ENCODE measurements at regions not wholly inside any gene's neighbourhood (a gene's known extent, or its start where the extent isn't known, plus 50 kb on each side); places are given as distances from the start of the nearest gene placed in this dataset.

DNA sequence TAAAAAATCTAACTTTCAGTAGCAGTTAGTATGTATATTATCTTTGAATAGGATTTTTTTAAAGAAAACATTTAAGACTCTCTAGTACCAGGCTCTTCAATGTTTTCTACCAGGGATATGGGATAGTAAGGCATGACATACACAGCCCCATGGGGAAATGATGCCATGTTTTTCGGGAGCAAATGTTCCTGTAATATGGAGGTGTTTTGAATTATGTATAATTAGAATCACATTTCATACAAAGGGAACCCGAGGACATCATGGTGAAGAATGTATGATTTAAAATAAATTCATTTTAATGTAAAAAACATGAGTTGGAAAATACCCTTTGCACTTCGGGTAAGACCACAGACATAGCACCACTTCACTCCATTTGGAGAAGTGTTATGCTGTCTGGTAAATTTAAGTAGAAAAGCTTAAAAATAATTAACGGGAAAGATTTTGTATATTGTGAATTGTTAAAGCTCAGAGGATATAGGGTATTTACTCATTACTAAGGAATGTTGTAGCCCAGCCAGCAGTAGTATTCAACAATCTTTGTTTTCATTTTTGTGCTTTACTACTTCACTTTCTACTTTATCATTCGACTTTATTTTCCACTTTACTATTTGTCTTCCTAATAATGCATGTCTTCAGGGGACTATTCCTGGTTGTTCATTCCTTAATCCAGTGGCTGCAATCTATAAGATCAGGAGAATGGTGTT is 2050.7 kb downstream of the ARAP2 start:
- ChIA-PET CTCF (interaction anchor here (1.1 kb wide), 1 partner anchor 470 kb away, joined by 3 read pairs; no protein-coding TSS in a partner anchor), POLR2A (interaction anchor here (1.4 kb wide), 1 partner anchor 9 kb away, joined by 3 read pairs; no protein-coding TSS in a partner anchor)
- no TSS peak for BruUV-seq (replicated peaks)
- H3K4me1 Mint-ChIP-seq (ENCODE audit: insufficient read depth, unreplicated experiment), result peaks cover 10% of the 10 kb centered on the region
- TF ChIP-seq, protein P1, sequence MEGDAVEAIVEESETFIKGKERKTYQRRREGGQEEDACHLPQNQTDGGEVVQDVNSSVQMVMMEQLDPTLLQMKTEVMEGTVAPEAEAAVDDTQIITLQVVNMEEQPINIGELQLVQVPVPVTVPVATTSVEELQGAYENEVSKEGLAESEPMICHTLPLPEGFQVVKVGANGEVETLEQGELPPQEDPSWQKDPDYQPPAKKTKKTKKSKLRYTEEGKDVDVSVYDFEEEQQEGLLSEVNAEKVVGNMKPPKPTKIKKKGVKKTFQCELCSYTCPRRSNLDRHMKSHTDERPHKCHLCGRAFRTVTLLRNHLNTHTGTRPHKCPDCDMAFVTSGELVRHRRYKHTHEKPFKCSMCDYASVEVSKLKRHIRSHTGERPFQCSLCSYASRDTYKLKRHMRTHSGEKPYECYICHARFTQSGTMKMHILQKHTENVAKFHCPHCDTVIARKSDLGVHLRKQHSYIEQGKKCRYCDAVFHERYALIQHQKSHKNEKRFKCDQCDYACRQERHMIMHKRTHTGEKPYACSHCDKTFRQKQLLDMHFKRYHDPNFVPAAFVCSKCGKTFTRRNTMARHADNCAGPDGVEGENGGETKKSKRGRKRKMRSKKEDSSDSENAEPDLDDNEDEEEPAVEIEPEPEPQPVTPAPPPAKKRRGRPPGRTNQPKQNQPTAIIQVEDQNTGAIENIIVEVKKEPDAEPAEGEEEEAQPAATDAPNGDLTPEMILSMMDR (IDR thresholded peaks at IDR 0.05; ENCODE audit: unreplicated experiment), result no peak
- peak overlapping the region; percentile 70 for H3K27ac Mint-ChIP-seq (ENCODE audit: low read depth, unreplicated experiment)
- H3K27me3 Mint-ChIP-seq (ENCODE audit: insufficient read depth, unreplicated experiment), result no peaks in the 10 kb centered on the region
- intact Hi-C loops (cut with micrococcal nuclease), result no loop called here
- no peaks in the 10 kb centered on the region for H3K36me3 Mint-ChIP-seq (ENCODE audit: insufficient read depth, unreplicated experiment)
- peak; percentile 16 for DNase-seq (ENCODE audit: unreplicated experiment)
- peak overlapping the region; percentile 35 for H3K4me3 Mint-ChIP-seq (ENCODE audit: unreplicated experiment)
- no peaks in the 10 kb centered on the region for H3K9me3 Mint-ChIP-seq (ENCODE audit: unreplicated experiment)

DNA sequence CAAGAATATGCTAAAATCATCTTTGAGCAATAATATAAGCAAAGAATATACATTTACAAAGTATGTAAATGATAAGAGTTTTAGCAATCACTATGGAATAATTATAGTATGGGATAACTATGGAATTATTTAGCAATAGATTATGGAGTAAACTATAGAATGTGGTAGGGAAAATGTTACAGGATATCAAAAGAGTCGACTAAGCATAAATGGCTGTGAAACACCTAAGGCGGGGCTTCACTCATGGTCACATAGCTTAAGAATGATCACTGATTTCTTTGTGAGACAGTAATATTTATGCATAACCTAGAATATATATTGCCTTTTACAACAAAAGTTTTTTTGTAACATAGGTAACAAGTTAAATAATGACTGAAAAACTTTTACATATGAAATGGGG is 2049.7 kb downstream of the ARAP2 start:
- no TSS peak for BruUV-seq (replicated peaks)
- intact Hi-C loops (cut with micrococcal nuclease), result no loop called here
- DNase-seq (ENCODE audit: unreplicated experiment), result no peak
- POLR2A ChIA-PET, result interaction anchor here (1.4 kb wide), 1 partner anchor 10 kb away, joined by 3 read pairs; no protein-coding TSS in a partner anchor
- TF ChIP-seq, protein P1 (IDR thresholded peaks at IDR 0.05; ENCODE audit: unreplicated experiment), result no peak
- Mint-ChIP-seq H3K4me3 (ENCODE audit: unreplicated experiment) (no peak overlapping the region), H3K9me3 (ENCODE audit: unreplicated experiment) (no peaks in the 10 kb centered on the region), H3K27ac (ENCODE audit: low read depth, unreplicated experiment) (peak overlapping the region; percentile 70), H3K36me3 (ENCODE audit: insufficient read depth, unreplicated experiment) (no peaks in the 10 kb centered on the region), H3K27me3 (ENCODE audit: insufficient read depth, unreplicated experiment) (no peaks in the 10 kb centered on the region), H3K4me1 (ENCODE audit: insufficient read depth, unreplicated experiment) (peaks cover 10% of the 10 kb centered on the region)
- CTCF ChIA-PET, result interaction anchor here (1.1 kb wide), 1 partner anchor 471 kb away, joined by 3 read pairs; no protein-coding TSS in a partner anchor

DNA sequence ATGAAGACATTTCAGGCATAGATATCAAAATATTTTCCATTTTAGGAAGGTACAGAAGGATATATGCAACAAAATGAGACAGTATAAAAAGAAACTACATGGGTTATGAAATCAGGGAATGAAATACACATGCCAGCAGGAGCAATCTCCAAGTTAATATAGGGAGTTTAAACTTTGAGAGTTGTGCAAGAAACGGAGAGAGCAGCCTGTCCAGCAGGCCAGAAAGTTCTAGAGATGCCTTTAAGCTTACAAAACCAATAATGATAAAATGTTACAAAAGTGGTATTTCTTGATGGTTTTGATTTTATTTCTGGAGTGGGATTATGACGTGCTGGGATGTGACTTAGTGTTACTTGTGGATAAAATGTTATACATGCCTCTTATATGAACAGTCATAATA is 2047.9 kb downstream of the ARAP2 start:
- H3K9me3 Mint-ChIP-seq (ENCODE audit: unreplicated experiment), result peaks cover 3% of the 10 kb centered on the region
- peak overlapping the region; percentile 16 for H3K27ac Mint-ChIP-seq (ENCODE audit: low read depth, unreplicated experiment)
- intact Hi-C loops (cut with micrococcal nuclease), result no loop called here
- POLR2A ChIA-PET, result no interaction called here
- no peaks in the 10 kb centered on the region for H3K36me3 Mint-ChIP-seq (ENCODE audit: insufficient read depth, unreplicated experiment)
- H3K27me3 Mint-ChIP-seq (ENCODE audit: insufficient read depth, unreplicated experiment), result no peaks in the 10 kb centered on the region
- BruUV-seq (replicated peaks), result no TSS peak
- TF ChIP-seq, protein P1 (IDR thresholded peaks at IDR 0.05; ENCODE audit: unreplicated experiment), result no peak
- CTCF ChIA-PET, result interaction anchor here (0.6 kb wide), 1 partner anchor 102 kb away, joined by 3 read pairs; no protein-coding TSS in a partner anchor
- no peak for DNase-seq (ENCODE audit: unreplicated experiment)
- no peak overlapping the region for H3K4me3 Mint-ChIP-seq (ENCODE audit: unreplicated experiment)
- H3K4me1 Mint-ChIP-seq (ENCODE audit: insufficient read depth, unreplicated experiment), result peaks cover 10% of the 10 kb centered on the region

DNA sequence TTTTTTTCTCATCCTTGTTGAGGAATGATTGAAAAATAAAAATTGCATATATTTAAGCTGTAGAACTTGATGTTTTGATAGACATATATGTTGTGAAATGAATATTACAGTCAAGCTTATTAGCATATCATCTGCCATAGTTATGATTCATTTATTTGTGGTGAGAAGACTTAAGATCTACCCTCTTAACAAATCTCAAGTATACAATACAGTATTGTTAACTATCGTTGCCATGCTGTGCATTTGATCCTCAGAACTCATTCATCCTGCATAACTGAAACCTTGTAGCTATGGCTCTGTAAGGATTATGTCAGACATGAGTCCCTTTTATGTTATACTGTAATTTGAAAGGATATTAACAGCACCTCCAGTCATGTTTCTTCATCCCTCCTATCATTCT is 2045.3 kb downstream of the ARAP2 start:
- no peak for DNase-seq (ENCODE audit: unreplicated experiment)
- ChIA-PET POLR2A (interaction anchor here (0.6 kb wide), 1 partner anchor 36 kb away, joined by 3 read pairs; no protein-coding TSS in a partner anchor), CTCF (interaction anchor here (0.6 kb wide), 1 partner anchor 133 kb away, joined by 4 read pairs; no protein-coding TSS in a partner anchor)
- no peak overlapping the region for H3K4me3 Mint-ChIP-seq (ENCODE audit: unreplicated experiment)
- BruUV-seq (replicated peaks), result no TSS peak
- TF ChIP-seq, protein P1 (IDR thresholded peaks at IDR 0.05; ENCODE audit: unreplicated experiment), result no peak
- H3K4me1 Mint-ChIP-seq (ENCODE audit: insufficient read depth, unreplicated experiment), result peaks cover 4% of the 10 kb centered on the region
- H3K27me3 Mint-ChIP-seq (ENCODE audit: insufficient read depth, unreplicated experiment), result no peaks in the 10 kb centered on the region
- peaks cover 8% of the 10 kb centered on the region for H3K9me3 Mint-ChIP-seq (ENCODE audit: unreplicated experiment)
- intact Hi-C loops (cut with micrococcal nuclease), result no loop called here
- no peaks in the 10 kb centered on the region for H3K36me3 Mint-ChIP-seq (ENCODE audit: insufficient read depth, unreplicated experiment)
- H3K27ac Mint-ChIP-seq (ENCODE audit: low read depth, unreplicated experiment), result no peak overlapping the region

Measured in MCF 10A (cell line).